ENCODE measurements at regions not wholly inside any gene's neighbourhood (a gene's known extent, or its start where the extent isn't known, plus 50 kb on each side); places are given as distances from the start of the nearest gene placed in this dataset.

GRCh38 chr9:18327121-18327520, 146.8 kb upstream of the ADAMTSL1 start:
- no peak overlapping the region for H3K4me2 ChIP-seq (ENCODE audit: low read length)
- no peak overlapping the region for H3K27ac ChIP-seq (ENCODE audit: low read length)
- H3K4me1 ChIP-seq (ENCODE audit: low read length), result no peaks in the 10 kb centered on the region
- no peak overlapping the region for H2AFZ ChIP-seq (ENCODE audit: low read depth, low read length)
- H3K36me3 ChIP-seq (replicated peaks; ENCODE audit: low read depth, low read length), result no peaks in the 10 kb centered on the region
- H3K4me3 ChIP-seq (ENCODE audit: low read length), result no peak overlapping the region
- H3K27me3 ChIP-seq (ENCODE audit: low read depth, low read length), result no peaks in the 10 kb centered on the region
- H3K9me3 ChIP-seq (ENCODE audit: insufficient read depth, low read length), result no peaks in the 10 kb centered on the region
- no peaks in the 10 kb centered on the region for H3K79me2 ChIP-seq (ENCODE audit: low read length)
- H3K9ac ChIP-seq (ENCODE audit: low read length), result no peak overlapping the region
- no peak for TF ChIP-seq CTCF (IDR thresholded peaks at IDR 0.05; ENCODE audit: low read depth, low read length)
- TF ChIP-seq EZH2phosphoT487 (IDR thresholded peaks at IDR 0.05; ENCODE audit: low read depth), result no peak
- no peaks in the 10 kb centered on the region for H4K20me1 ChIP-seq (ENCODE audit: insufficient read depth, low read length)

- Histone ChIP-seq H3K27me3 (ENCODE audit: low read depth, low read length) (no peaks in the 10 kb centered on the region), H3K4me3 (ENCODE audit: low read length) (no peak overlapping the region), H4K20me1 (ENCODE audit: insufficient read depth, low read length) (no peaks in the 10 kb centered on the region), H3K79me2 (ENCODE audit: low read length) (no peaks in the 10 kb centered on the region), H3K9me3 (ENCODE audit: insufficient read depth, low read length) (no peaks in the 10 kb centered on the region), H3K9ac (ENCODE audit: low read length) (no peak overlapping the region), H2AFZ (ENCODE audit: low read depth, low read length) (no peak overlapping the region), H3K27ac (ENCODE audit: low read length) (no peak overlapping the region), H3K4me2 (ENCODE audit: low read length) (no peak overlapping the region), H3K36me3 (replicated peaks; ENCODE audit: low read depth, low read length) (no peaks in the 10 kb centered on the region), H3K4me1 (ENCODE audit: low read length) (no peaks in the 10 kb centered on the region)
- TF ChIP-seq CTCF (IDR thresholded peaks at IDR 0.05; ENCODE audit: low read depth, low read length), result no peak
- no peak for TF ChIP-seq EZH2phosphoT487 (IDR thresholded peaks at IDR 0.05; ENCODE audit: low read depth)
These were observed 143.3 kb upstream of the ADAMTSL1 start for GRCh38 chr9:18330401-18331309.

GRCh38 chr9:18331310-18331684, 142.7 kb upstream of the ADAMTSL1 start:
- no peak for TF ChIP-seq CTCF (IDR thresholded peaks at IDR 0.05; ENCODE audit: low read depth, low read length)
- TF ChIP-seq EZH2phosphoT487 (IDR thresholded peaks at IDR 0.05; ENCODE audit: low read depth), result no peak
- no peaks in the 10 kb centered on the region for H3K9me3 ChIP-seq (ENCODE audit: insufficient read depth, low read length)
- H3K79me2 ChIP-seq (ENCODE audit: low read length), result no peaks in the 10 kb centered on the region
- H3K4me3 ChIP-seq (ENCODE audit: low read length), result no peak overlapping the region
- H4K20me1 ChIP-seq (ENCODE audit: insufficient read depth, low read length), result no peaks in the 10 kb centered on the region
- no peak overlapping the region for H2AFZ ChIP-seq (ENCODE audit: low read depth, low read length)
- H3K9ac ChIP-seq (ENCODE audit: low read length), result no peak overlapping the region
- H3K36me3 ChIP-seq (replicated peaks; ENCODE audit: low read depth, low read length), result no peaks in the 10 kb centered on the region
- no peak overlapping the region for H3K27ac ChIP-seq (ENCODE audit: low read length)
- no peaks in the 10 kb centered on the region for H3K4me1 ChIP-seq (ENCODE audit: low read length)
- H3K27me3 ChIP-seq (ENCODE audit: low read depth, low read length), result no peaks in the 10 kb centered on the region
- H3K4me2 ChIP-seq (ENCODE audit: low read length), result no peak overlapping the region

GRCh38 chr9:18331808-18332209, 142.1 kb upstream of the ADAMTSL1 start:
- Histone ChIP-seq H3K4me3 (ENCODE audit: low read length) (no peak overlapping the region), H3K9me3 (ENCODE audit: insufficient read depth, low read length) (no peaks in the 10 kb centered on the region), H4K20me1 (ENCODE audit: insufficient read depth, low read length) (no peaks in the 10 kb centered on the region), H2AFZ (ENCODE audit: low read depth, low read length) (no peak overlapping the region), H3K27ac (ENCODE audit: low read length) (no peak overlapping the region), H3K27me3 (ENCODE audit: low read depth, low read length) (no peaks in the 10 kb centered on the region), H3K79me2 (ENCODE audit: low read length) (no peaks in the 10 kb centered on the region), H3K4me1 (ENCODE audit: low read length) (no peaks in the 10 kb centered on the region), H3K4me2 (ENCODE audit: low read length) (no peak overlapping the region), H3K9ac (ENCODE audit: low read length) (no peak overlapping the region), H3K36me3 (replicated peaks; ENCODE audit: low read depth, low read length) (no peaks in the 10 kb centered on the region)
- TF ChIP-seq CTCF (IDR thresholded peaks at IDR 0.05; ENCODE audit: low read depth, low read length), result no peak
- TF ChIP-seq EZH2phosphoT487 (IDR thresholded peaks at IDR 0.05; ENCODE audit: low read depth), result no peak
